ENCODE measurements at regions not wholly inside any gene's neighbourhood (a gene's known extent, or its start where the extent isn't known, plus 50 kb on each side); places are given as distances from the start of the nearest gene placed in this dataset.

DNA sequence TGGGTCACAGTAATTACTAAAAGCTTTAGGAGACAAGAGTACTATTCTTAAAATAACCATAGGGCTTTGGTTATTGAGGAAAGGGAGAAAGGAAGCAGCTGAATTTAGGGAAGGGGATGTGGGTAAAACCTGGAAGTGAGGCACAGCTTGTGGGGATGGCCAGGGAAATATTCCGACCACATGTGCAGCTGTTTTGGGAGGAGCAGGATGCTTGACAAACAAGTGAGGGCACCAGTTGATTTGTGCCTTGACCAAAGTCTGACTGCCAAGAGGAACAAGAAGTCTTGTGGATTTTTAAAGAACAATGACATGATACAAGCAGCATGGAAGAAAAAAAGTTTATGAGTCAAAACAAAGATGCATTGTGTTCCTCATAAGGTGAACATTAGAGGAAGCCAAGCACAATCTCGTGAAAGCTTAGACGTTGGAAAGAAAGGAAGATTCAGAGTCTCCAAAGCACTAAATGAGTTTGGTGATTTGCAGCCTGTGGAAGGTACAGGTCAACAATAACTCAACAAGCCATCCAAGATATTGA lies 108.5 kb upstream of the GPC6 start:
- no peak overlapping the region for H3K27ac Mint-ChIP-seq
- no peaks in the 10 kb centered on the region for H3K27me3 Mint-ChIP-seq
- H3K9me3 Mint-ChIP-seq (ENCODE audit: low read depth): no peaks in the 10 kb centered on the region
- H3K36me3 Mint-ChIP-seq (ENCODE audit: insufficient read depth): no peaks in the 10 kb centered on the region
- no peak overlapping the region for H3K4me3 Mint-ChIP-seq (ENCODE audit: low read depth)
- TF ChIP-seq CTCF (IDR thresholded peaks at IDR 0.05; ENCODE audit: unreplicated experiment): no peak
- H3K4me1 Mint-ChIP-seq (ENCODE audit: low read depth): peaks cover 2% of the 10 kb centered on the region
- DNase-seq (ENCODE audit: low spot score, unreplicated experiment): no peak

DNA sequence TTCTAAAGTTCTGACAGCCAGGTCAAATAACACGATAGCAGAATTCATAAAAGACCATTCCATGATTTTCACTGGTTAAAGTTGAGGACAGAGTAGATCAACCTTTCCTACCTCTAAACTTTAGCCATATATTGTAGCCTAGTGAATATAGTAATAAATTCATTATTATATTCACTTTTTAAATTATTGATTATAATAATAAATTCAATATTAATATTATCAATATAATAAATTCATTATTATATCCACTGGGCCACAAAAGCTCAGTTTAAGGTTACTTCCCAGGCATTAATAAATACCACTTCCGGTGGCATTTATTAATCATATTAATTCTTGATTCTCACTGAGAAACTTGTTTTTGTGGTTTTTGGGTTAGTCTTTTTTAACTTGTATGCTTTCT lies 85.7 kb upstream of the GPC6 start:
- no peak for TF ChIP-seq CTCF (IDR thresholded peaks at IDR 0.05; ENCODE audit: unreplicated experiment)
- no peak overlapping the region for H3K4me3 Mint-ChIP-seq (ENCODE audit: low read depth)
- no peaks in the 10 kb centered on the region for H3K9me3 Mint-ChIP-seq (ENCODE audit: low read depth)

GRCh38 chr13:93144031-93144430 lies 82.6 kb upstream of the GPC6 start:
- no peaks in the 10 kb centered on the region for H3K9me3 Mint-ChIP-seq (ENCODE audit: low read depth)
- H3K36me3 Mint-ChIP-seq (ENCODE audit: insufficient read depth): no peaks in the 10 kb centered on the region
- H3K27me3 Mint-ChIP-seq: no peaks in the 10 kb centered on the region

More for the DNA sequence above, 85.7 kb upstream of the GPC6 start:
- Mint-ChIP-seq H3K4me1 (ENCODE audit: low read depth) (no peaks in the 10 kb centered on the region), H3K36me3 (ENCODE audit: insufficient read depth) (no peaks in the 10 kb centered on the region), H3K27me3 (no peaks in the 10 kb centered on the region), H3K27ac (no peak overlapping the region)
- no peak for DNase-seq (ENCODE audit: low spot score, unreplicated experiment)

GRCh38 chr13:93145199-93145598 lies 81.4 kb upstream of the GPC6 start:
- no peaks in the 10 kb centered on the region for H3K27me3 Mint-ChIP-seq
- no peak overlapping the region for H3K27ac Mint-ChIP-seq
- TF ChIP-seq CTCF (IDR thresholded peaks at IDR 0.05; ENCODE audit: unreplicated experiment): no peak
- peaks cover 6% of the 10 kb centered on the region for H3K4me1 Mint-ChIP-seq (ENCODE audit: low read depth)
- H3K36me3 Mint-ChIP-seq (ENCODE audit: insufficient read depth): no peaks in the 10 kb centered on the region
- no peak overlapping the region for H3K4me3 Mint-ChIP-seq (ENCODE audit: low read depth)
- no peaks in the 10 kb centered on the region for H3K9me3 Mint-ChIP-seq (ENCODE audit: low read depth)
- DNase-seq (ENCODE audit: low spot score, unreplicated experiment): no peak

More at GRCh38 chr13:93144031-93144430, 82.6 kb upstream of the GPC6 start:
- peaks cover 6% of the 10 kb centered on the region for H3K4me1 Mint-ChIP-seq (ENCODE audit: low read depth)
- no peak for DNase-seq (ENCODE audit: low spot score, unreplicated experiment)
- no peak overlapping the region for H3K27ac Mint-ChIP-seq
- no peak for TF ChIP-seq CTCF (IDR thresholded peaks at IDR 0.05; ENCODE audit: unreplicated experiment)
- no peak overlapping the region for H3K4me3 Mint-ChIP-seq (ENCODE audit: low read depth)

DNA sequence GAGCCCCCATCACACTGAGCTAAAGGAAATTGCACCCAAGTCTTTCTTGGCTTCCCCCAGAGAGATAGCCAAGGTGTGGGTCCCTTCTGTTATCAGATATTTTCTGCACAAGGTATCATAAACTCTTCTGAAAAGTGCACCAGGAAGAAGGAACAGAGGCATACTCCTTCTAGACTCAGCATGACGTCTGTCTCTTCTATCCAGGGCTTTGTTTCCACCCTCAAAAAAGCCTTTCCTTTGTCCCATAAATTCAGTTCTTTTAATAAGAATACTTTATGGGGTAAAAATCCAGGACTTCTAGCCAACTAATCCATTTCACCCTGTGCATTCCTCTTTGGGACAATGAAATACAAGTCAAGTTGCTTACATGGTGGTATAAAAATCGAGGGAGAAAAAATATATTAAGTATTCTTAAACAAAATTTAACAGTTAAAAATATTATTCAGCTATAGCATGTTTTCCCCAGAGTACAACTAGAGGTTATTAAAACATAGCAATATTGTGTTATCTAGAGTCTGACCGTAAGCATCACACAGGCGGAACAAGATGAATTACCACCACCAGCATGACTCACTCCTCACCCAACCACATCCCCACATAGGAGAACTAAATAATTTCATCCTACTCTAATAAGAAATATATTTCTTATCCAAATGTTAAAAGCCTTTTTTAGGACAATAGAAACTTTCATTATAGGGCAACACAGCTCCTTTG lies 79.9 kb upstream of the GPC6 start:
- Mint-ChIP-seq H3K27ac (no peak overlapping the region), H3K36me3 (ENCODE audit: insufficient read depth) (no peaks in the 10 kb centered on the region), H3K4me1 (ENCODE audit: low read depth) (peaks cover 6% of the 10 kb centered on the region), H3K9me3 (ENCODE audit: low read depth) (no peaks in the 10 kb centered on the region), H3K27me3 (no peaks in the 10 kb centered on the region), H3K4me3 (ENCODE audit: low read depth) (no peak overlapping the region)
- TF ChIP-seq CTCF (IDR thresholded peaks at IDR 0.05; ENCODE audit: unreplicated experiment): no peak
- DNase-seq (ENCODE audit: low spot score, unreplicated experiment): no peak

Data from progenitor cell of endocrine pancreas (in vitro differentiated cells).